Superior temporal gyrus (tissue), 1 donor: ENCODE measurements at regions not wholly inside any gene's neighbourhood (a gene's known extent, or its start where the extent isn't known, plus 50 kb on each side); places are given as distances from the start of the nearest gene placed in this dataset.

ENCODE experiments used
- DNase-seq: peaks from one replicate; pipeline ENCODE4 v3.0.0-alpha.2; 2016; ENCODE audit errors: extremely low spot score

DNA sequence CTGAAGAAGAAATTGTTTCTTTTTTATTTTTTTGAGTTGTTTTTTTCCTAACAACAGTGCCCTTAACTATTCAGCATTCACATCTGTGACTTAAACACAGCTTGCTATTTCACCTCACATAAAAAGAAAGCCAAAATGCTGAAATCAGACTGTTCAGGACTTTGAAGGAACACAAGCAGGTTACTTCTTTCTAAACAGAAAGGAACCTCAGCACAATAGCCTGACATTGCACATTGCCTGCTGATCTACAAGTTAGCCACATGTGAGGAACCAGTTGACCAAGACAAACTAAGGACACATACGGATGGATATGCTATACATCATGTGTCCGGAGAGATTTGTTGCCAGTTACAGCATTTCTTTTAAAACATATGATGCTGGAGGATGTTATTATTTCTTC, 331.1 kb downstream of the FSIP2 start:
- no peak for DNase-seq

DNA sequence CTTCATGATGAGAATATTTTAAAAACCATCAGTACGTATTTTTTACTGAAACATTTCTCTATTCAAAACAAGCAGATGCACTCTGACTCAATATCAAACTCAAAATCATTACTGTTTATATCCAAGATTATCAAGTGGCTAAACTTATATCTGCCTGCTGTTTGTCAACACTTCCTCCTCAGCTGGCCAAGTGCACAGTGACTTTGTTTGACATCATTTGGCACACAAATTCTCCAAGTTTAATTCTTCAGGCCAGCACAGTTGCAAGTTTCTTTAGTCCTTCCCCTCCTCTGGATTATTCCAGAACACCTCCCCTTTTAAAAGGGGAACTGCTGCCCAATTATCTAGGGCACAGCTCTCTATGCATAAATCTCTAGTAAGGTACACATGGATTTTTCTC, 346.6 kb downstream of the FSIP2 start:
- no peak for DNase-seq

DNA sequence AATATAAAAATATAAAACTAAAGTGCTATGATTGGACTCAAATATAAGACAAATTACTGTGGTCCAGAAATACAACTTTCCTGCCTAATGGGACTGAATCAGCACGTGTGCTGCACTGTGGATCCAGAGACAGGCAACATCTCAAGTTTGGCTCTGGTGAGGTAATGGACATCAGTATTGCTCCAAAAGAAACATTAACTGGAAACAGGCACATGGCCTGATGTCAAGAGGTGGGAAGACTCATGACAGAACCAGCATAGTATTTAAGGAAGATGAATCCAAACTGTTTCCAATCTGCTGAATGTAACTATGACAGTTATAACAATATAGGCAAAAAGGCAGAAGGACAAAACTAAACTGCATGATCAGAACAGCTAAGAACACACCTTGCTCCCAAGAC, 354.6 kb downstream of the FSIP2 start:
- DNase-seq, result no peak

DNA sequence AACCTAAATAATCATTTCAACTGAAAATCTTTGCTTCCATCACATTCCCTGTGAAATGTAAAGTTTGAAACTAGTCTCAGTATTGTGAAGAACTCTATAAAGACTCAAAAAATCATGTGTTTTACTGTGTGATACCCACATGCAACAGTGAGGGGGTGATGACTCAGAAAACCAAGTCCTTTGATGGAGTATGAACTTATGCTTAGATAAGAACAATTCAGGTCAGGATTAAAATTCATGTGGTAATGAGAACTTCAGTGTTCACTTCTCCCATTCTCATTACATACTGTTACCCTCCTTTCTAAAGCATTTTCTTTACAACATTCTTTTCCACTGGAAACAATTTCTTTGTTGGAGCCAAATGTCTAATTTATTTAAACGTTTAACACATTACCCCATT, 360.2 kb downstream of the FSIP2 start:
- DNase-seq, result no peak

DNA sequence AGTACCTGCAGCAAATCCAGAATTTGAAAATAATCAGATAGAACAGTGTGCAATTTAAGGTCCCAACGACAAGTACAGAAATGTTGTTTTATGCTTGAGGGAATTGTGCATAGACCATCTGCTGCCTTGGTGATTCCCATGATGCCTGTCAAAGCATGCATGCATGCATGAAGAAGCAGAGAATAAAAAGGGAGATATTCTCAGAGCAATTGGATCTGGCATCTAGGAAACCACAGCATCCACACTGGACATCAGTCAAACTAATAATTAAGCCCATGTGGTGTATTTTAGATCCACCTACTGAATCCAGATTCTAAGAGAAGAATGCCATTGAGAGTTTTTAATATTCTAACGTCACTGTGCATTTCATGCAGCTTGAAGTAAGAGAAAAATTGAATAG, 361.2 kb downstream of the FSIP2 start:
- no peak for DNase-seq

DNA sequence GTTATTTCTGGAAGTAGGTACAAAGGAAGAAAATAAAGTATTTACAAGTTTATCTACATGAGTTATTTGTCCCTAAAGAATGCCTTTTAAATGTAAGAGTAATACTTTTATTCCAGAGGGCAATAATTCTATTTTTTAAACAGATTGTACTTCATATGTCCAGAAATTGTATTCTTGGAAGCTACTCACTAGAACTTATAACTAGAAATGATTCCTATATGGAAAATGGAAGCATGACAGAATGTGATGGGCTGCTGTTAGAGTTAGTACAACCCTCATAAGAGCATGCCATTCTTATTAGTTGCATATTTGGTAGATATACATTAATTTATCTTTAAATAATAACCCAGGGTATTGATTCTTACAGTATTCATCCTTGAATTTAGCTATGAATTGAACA, 362.0 kb downstream of the FSIP2 start:
- no peak for DNase-seq

DNA sequence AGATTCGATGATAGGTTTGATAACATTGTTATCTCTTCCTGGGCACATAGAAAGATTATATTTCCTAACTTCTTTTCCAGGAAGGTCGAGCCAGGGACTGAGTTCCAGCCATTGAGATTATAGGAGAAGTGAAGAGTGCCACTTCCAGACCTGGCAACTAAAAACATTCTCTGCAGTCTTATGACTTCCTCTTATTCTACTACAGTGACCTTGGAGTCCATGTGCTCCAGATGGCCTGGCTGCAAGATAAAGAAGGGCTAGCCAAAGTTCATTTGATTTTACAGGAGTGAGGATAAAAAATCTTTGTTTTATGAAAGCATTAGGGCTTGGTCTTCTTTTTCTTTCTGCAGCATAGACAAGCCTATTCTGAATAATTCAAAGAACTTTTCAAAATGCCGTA, 363.0 kb downstream of the FSIP2 start:
- no peak for DNase-seq

DNA sequence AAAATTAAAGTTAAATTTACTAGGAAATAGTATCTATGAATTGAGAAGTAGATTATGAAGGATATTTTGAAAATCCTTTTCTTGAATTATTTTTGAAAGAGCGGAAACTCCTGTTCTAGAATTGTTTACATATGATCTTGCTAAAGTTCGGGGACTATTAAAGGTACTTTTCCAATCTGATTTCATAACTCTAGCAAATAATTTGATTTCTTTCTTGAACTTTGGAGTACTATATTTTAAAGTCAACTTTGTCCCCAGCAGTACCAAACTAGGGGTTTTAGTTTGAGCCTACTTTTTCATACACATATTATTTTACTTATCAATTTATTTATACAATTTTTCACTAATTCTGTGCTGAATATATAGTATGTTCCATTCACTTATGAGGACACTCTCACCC, 364.7 kb downstream of the FSIP2 start:
- no peak for DNase-seq

DNA sequence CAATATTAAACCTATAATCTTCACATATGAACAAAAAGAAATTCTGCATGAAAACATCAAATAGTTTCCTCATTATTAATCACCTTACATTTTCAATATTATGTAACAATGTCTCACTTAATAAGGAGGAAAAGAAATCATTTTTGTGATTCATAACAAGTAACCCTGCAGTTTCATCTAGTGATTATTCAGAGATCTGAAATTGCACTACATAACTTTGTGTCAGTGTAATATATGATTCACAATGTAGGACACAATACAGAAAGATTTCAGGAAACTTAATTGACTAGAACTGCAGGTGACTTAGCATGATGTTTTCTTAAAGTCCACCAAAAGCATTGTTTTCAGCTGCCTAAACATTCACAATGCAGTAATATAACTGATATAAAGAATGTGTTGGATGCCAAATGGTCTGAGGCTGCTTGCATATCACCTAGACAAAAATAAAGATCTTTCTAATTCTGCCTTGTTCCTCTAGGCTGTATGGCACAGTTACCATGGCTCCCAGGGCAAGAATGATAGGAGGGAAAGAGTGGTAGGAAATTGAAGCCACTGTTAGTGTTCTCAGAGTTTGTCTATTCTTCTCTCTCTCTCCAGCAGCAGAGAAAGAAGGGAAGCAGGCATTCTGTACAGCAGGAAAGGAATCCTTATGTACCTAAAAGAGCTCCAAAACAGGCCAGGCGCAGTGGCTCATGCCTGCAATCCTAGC, 366.6 kb downstream of the FSIP2 start:
- no peak for DNase-seq

DNA sequence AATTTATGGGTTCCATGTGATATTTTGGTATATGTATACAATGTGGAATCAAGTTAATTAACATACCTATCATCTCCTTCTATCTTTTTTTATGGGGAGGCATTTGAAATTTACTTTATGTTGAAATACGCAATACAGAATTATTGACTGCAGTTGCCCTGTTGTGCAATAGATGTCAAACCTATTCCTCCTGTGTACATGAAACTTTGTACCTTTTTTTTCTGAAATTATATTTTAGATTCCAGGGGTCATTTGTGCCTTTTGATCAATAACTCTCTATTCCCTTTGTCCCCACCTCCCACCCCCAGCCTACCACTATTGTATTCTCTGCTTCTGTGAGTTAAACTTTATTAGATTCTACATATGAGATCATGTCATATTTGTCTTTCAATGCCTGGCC, 369.9 kb downstream of the FSIP2 start:
- DNase-seq, result no peak

DNA sequence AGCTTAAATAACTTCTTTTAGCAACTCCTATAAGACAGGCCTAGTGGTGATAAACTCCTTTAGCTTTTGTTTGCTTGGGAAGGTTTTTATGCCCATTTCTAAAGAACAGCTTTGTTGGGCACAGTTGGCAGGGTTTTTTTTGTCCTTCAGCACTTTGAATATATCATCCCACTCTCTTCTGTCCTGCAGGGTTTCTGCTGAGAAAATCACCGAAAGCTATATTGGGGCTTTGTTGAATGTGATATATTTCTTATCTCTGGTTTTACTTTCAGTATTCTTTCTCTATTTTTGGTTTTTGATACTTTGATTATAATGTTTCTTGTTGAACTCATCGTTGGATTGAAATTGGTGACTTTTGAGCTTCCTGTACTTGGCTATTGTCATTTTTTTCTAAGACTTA, 372.8 kb upstream of the ZC3H15 start:
- no peak for DNase-seq

DNA sequence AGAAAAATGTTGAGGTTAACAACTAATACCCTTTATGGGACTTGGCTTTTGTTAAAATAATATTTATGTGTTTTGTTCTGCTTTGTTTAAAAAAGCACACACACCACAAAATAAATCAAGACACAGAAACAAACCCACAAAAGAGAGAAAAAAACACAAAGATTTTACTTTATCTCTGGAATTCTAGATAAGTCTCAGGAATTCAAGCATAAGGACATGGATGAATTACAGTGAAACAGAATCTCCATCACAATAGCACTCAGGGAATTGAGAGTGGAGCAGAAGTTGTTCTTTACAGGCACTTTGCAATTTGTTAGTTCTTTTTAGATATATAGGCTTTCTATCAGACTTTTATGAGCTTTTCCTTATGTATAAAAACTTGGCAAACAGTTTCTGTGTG, 360.9 kb upstream of the ZC3H15 start:
- DNase-seq, result no peak

DNA sequence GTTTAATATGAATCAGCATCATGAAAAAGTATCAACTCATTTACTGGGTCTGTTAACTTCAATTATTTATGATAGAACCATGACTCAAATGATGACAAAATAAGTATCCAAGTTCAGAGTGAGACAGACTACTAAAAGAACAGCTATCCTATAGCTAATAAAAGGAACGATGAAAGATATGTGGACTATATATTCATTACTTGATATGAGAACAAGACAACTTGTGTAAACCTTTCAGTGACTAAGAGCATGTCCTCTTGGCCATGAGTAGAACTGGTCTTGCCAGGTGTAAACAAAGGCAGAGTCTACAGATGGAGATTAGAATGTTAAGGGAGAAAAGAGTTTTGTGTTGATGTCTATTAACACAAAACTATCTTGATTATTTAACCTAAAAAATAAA, 360.4 kb upstream of the ZC3H15 start:
- DNase-seq, result no peak

DNA sequence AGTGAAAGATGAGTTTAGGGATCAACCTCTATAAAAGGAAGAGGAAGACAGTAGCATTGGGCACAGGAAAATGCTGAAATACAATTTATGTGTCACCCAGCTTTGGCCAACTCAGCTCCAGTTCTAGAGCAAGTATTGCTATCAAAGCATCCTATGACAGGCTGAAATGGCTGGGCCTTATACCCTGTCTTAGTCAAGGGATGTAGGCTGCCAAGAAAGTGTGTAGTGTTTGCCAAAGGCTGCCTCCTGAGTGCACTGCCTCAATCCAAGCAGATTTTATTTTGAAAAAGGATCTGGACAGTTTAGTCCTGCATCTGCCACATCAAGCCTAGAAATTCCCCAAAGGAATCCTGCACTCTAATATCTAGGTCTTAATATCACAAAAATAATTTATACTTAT, 359.9 kb upstream of the ZC3H15 start:
- no peak for DNase-seq

DNA sequence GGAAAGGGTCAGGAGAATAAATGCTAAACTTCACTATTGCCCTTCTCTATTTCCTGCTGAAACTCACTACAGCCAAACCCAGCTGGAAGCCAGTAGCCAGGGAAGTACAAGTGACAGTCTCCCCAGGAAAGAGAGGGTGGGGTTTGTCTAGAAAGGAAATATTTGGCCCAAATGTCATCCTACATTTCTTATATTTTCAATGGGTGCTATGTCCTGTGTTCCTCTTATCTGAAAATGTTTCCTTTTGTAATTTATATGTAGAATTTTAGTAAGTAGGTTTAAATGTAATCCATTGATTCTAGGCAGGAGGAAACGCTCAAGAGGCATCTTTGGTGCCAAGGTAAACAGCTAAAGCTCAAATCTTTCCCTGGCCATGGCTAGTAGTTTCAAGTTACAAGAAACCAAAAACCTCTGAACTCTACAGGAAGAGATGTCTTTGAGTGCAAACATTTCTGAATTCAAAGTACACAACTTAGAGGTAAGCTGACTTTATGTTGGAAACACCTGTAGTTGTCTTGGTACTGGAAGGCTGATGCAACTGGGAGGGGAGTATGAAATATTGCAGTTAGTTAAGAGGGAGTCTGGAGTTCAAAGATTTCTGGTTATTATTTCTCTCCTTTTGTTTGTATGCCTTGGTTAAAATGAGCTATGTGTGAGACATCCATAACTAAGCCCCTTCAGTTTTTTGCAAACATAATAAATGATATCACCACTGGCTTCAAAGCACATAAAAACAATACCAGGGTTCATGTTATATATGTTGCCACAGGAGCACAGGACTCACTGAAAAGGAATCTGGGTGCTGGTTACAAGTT, 356.1 kb upstream of the ZC3H15 start:
- DNase-seq, result no peak

DNA sequence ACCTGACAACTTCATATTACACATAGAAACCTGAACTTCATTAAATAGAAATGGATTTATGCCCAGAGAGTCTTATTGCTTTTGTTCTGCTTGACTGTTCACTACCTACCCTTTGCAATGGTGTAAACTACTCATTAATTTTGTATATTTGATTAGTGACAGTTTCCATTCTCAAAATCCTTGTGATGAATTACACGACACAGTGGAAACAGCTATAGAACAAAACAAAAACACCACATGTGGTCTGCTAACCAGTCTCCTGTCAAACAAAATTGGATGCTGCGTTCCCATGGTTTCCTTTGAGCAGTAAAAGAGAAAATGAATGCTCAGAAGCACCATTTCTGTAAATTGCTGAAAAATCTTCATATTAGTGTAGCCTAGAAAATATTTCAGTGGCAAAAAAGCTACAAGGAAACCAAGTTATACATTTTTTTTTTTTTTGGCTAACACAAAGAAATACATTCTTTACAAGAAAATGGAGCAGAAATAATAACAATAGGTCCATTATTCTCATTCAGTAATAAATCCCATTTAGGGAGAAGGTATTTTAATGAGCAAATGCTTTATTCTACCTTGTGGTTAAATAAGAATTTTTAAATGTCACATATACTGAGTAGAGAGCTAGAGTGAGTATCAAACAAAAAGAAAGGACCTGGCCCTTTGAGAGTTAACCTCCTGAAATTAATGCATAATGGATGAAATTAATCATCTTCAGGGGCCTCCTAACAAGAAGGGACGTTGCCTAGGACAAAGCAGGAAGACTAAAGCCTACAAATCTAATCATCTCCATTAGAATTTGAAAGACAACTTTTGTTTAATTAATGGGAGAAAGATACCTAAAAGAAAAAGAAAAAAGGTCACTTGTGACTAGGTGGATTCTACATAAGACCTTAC, 355.1 kb upstream of the ZC3H15 start:
- no peak for DNase-seq

DNA sequence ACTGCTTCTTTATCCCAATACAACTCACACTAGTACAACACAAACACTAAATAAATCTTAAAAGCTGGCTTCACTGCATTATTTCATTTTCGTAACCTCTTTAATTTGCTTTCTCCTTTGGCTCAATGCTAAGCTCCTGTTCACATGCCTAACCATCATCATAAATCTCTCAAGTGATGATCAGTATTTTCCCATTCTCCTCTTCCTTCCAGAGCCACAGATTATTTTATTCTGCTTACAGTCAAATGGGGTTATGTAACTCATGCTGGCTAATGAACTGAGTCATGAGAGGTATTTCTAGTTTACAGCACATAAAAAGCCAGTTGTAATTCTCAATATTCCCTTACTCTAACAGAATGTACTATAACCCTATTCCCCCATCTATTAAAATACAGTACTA, 350.4 kb upstream of the ZC3H15 start:
- DNase-seq, result no peak

DNA sequence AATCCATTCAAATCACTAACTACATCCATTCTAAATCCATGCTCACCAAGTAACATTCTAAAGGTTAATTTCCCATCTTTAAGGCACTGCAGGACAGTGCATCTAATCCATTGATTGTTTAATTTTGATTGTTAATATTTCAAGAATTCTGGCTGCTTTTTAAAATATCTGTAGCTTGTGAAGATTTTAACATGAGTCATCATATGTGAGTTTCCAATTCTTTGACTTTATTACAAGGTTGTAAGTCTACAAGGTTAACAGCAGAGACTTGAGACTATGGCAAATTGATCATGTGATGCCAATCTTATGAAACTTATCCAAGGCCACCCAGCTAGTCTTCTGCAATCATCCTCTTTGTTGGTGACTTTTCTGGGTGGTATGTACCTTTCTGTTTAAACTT, 349.2 kb upstream of the ZC3H15 start:
- no peak for DNase-seq

DNA sequence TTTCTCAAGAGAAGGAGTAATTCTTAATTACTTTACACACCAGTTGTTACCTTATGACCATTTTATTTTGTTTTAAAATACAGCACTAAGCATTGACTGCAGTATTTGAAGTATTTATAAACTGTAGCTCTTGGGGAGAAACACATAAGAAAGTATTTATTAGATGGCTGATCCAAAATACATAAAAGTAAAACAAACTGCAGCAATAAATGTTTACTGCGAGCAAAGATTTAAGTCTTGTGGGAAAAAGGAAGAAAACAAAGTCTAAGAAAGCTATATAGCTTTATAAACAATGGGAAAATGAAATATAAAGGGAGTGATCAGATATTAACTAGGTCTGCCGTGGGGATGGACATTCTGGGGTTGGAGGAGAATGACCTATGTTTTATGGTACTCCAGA, 347.2 kb upstream of the ZC3H15 start:
- DNase-seq, result no peak

DNA sequence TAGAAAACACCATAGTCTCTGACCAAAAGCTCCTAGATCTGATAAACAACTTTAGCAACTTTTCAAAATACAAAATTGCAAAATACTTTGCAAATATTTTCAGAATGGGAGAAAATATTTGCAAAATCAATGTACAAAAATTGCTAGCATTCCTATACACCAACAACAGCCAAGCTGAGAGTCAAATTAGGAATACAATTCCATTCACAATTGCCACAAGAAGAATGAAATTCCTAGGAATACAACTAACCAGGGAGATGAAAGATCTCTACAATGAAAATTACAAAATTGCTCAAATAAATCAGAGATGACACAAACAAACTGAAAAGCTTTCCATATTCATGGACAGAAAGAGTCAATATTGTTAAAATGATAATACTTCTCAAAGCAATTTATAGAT, 327.0 kb upstream of the ZC3H15 start:
- no peak for DNase-seq

DNA sequence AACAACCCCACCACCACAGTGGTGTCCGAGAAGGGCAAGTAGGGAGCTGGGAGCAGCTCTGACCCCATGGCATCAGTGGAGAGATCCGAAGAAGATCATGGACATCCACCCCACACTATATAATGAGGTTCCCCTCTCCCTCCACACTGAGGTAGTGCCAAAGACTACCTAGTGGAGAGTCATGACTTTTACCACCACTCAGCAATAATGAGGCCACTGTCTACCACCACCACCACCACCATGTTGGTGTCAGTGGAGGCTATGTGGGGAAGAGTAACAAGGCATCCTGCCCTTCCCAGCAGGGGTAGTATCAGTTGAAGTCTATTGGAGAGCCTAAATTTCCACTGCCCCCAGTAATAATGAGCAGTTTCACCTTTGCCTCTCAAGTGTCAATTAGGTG, 321.7 kb upstream of the ZC3H15 start:
- DNase-seq, result no peak

DNA sequence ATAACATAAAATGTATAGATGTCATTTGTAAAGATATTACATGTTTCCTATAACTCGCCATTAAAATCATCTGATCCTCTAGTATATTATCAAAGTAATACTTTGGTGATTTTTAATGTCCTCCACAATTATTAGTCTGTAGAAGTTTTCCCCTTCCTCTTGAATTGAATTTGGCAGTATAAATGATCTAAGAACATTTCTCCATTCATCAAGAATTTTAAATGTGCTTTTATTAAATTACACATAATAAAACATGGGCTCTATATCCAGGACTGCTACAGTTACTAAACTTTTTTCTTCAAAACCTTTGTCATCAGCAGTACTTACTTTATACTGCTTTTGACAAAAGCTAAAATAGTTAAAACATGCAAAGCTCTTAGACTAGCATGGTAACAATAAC, 315.4 kb upstream of the ZC3H15 start:
- DNase-seq, result no peak

DNA sequence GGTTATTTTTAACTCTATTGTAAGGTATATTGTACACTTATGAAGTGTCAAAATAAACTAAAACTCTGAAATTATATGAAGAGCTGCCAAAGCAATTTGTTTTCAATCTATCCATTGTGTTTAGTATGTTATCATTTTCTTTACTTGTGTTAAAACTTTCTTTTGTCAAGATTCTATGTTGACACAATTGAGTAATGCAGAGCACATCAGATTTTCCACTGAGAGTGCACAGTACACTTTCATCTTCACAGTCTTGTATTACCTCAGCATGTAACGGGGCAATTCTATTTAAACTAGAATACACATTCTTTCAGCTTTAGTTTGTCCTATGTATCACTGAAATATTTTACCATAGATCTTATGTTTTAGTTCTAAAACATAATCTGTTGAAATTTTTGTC, 304.4 kb upstream of the ZC3H15 start:
- DNase-seq, result no peak
